Type B pancreatic cell (in vitro differentiated cells): ENCODE measurements at regions not wholly inside any gene's neighbourhood (a gene's known extent, or its start where the extent isn't known, plus 50 kb on each side); places are given as distances from the start of the nearest gene placed in this dataset.

Experiments used
- DNase-seq: peaks from one replicate; pipeline ENCODE4 v3.0.0; 2021; ENCODE audit warnings: mixed read lengths; ENCODE audit not compliant: unreplicated experiment; ENCODE audit errors: extremely low spot score
- H3K27ac Mint-ChIP-seq: 2 replicates; pipeline ENCODE4 v1.8.0; 2021; ENCODE audit warnings: mild to moderate bottlenecking, mixed read lengths
- H3K27me3 Mint-ChIP-seq: 2 replicates; pipeline ENCODE4 v1.8.0; 2021; ENCODE audit warnings: mixed read lengths
- H3K36me3 Mint-ChIP-seq: 2 replicates; pipeline ENCODE4 v1.8.0; 2021; ENCODE audit warnings: mixed read lengths
- H3K4me1 Mint-ChIP-seq: one replicate; pipeline ENCODE4 v1.8.0; 2021; ENCODE audit warnings: mixed read lengths; ENCODE audit not compliant: unreplicated experiment
- H3K4me3 Mint-ChIP-seq: 2 replicates; pipeline ENCODE4 v1.8.0; 2021; ENCODE audit warnings: mild to moderate bottlenecking, mixed read lengths
- H3K9me3 Mint-ChIP-seq: 2 replicates; pipeline ENCODE4 v1.8.0; 2021; ENCODE audit warnings: mixed read lengths
- CTCF ChIP-seq: fragments of 200-600 bp; sonication (generic); conservative IDR thresholded peaks from 2 replicates; pipeline ENCODE4 v1.5.0; 2021; ENCODE audit warnings: antibody characterized with exemption, mild to moderate bottlenecking

GRCh38 chr6:92688342-92688741, 731.0 kb downstream of the EPHA7 start:
- H3K4me1 Mint-ChIP-seq, result no peaks in the 10 kb centered on the region

GRCh38 chr6:92687278-92687677, 732.1 kb downstream of the EPHA7 start:
- H3K4me1 Mint-ChIP-seq, result peaks cover 8% of the 10 kb centered on the region
- DNase-seq, result no peak
- no peak overlapping the region for H3K27ac Mint-ChIP-seq
- H3K9me3 Mint-ChIP-seq, result no peaks in the 10 kb centered on the region
- no peak overlapping the region for H3K4me3 Mint-ChIP-seq
- H3K36me3 Mint-ChIP-seq, result no peaks in the 10 kb centered on the region
- H3K27me3 Mint-ChIP-seq, result peaks cover 4% of the 10 kb centered on the region
- TF ChIP-seq CTCF, result no peak

More at GRCh38 chr6:92688342-92688741, 731.0 kb downstream of the EPHA7 start:
- H3K27me3 Mint-ChIP-seq, result peaks cover 4% of the 10 kb centered on the region
- no peak for DNase-seq
- TF ChIP-seq CTCF, result no peak
- H3K4me3 Mint-ChIP-seq, result no peak overlapping the region
- H3K27ac Mint-ChIP-seq, result no peak overlapping the region
- no peaks in the 10 kb centered on the region for H3K9me3 Mint-ChIP-seq
- H3K36me3 Mint-ChIP-seq, result no peaks in the 10 kb centered on the region

GRCh38 chr6:92684386-92684785, 735.0 kb downstream of the EPHA7 start:
- Mint-ChIP-seq H3K27me3 (peaks cover 4% of the 10 kb centered on the region), H3K27ac (no peak overlapping the region), H3K9me3 (no peaks in the 10 kb centered on the region), H3K4me1 (peaks cover 8% of the 10 kb centered on the region), H3K36me3 (no peaks in the 10 kb centered on the region), H3K4me3 (no peak overlapping the region)
- DNase-seq, result no peak
- no peak for TF ChIP-seq CTCF

GRCh38 chr6:92683748-92684147, 735.6 kb downstream of the EPHA7 start:
- Mint-ChIP-seq H3K27me3 (peaks cover 4% of the 10 kb centered on the region), H3K36me3 (no peaks in the 10 kb centered on the region), H3K4me1 (peaks cover 8% of the 10 kb centered on the region), H3K4me3 (no peak overlapping the region), H3K27ac (no peak overlapping the region), H3K9me3 (no peaks in the 10 kb centered on the region)
- no peak for TF ChIP-seq CTCF
- no peak for DNase-seq

GRCh38 chr6:92682516-92683398, 736.6 kb downstream of the EPHA7 start:
- peaks cover 4% of the 10 kb centered on the region for H3K27me3 Mint-ChIP-seq
- H3K4me1 Mint-ChIP-seq, result peaks cover 8% of the 10 kb centered on the region
- H3K36me3 Mint-ChIP-seq, result no peaks in the 10 kb centered on the region
- no peak overlapping the region for H3K4me3 Mint-ChIP-seq
- H3K27ac Mint-ChIP-seq, result no peak overlapping the region
- no peak for DNase-seq
- no peak for TF ChIP-seq CTCF
- H3K9me3 Mint-ChIP-seq, result no peaks in the 10 kb centered on the region
